HG02938 (cell line): ENCODE measurements at regions not wholly inside any gene's neighbourhood (a gene's known extent, or its start where the extent isn't known, plus 50 kb on each side); places are given as distances from the start of the nearest gene placed in this dataset.
"Not testable (repeated sequence)": the region's sequence is repeated elsewhere in the genome, so short reads cannot be mapped to it uniquely, and the experiment has no call there.

Experiments
- ATAC-seq: cut with Tn5 transposase; IDR thresholded peaks from one replicate; pipeline ENCODE4 v1.9.1; 2021; ENCODE audit warnings: mild to moderate bottlenecking, moderate library complexity; ENCODE audit not compliant: unreplicated experiment

GRCh38 chr4:170234800-170235199 is 145.0 kb upstream of the AADAT start:
- peak; percentile 53 for ATAC-seq

- ATAC-seq = no peak
These were observed 141.6 kb upstream of the AADAT start for GRCh38 chr4:170231377-170231776.

- no peak for ATAC-seq
These were observed 140.5 kb upstream of the AADAT start for GRCh38 chr4:170230242-170230641.

GRCh38 chr4:170229006-170229405 is 139.2 kb upstream of the AADAT start:
- no peak for ATAC-seq

- no peak for ATAC-seq
These were observed 138.2 kb upstream of the AADAT start for GRCh38 chr4:170227928-170228327.

- no peak for ATAC-seq
These were observed 136.5 kb upstream of the AADAT start for GRCh38 chr4:170226288-170226687.

- ATAC-seq = no peak
These were observed 125.0 kb upstream of the AADAT start for GRCh38 chr4:170214731-170215130.

GRCh38 chr4:170214101-170214500 is 124.3 kb upstream of the AADAT start:
- no peak for ATAC-seq

- ATAC-seq = peak; percentile 73
These were observed 113.0 kb upstream of the AADAT start for GRCh38 chr4:170202721-170203120.

GRCh38 chr4:170198747-170199146 is 109.0 kb upstream of the AADAT start:
- ATAC-seq = no peak

GRCh38 chr4:170194794-170195193 is 105.0 kb upstream of the AADAT start:
- ATAC-seq = not testable (repeated sequence)

GRCh38 chr4:170193496-170193895 is 103.7 kb upstream of the AADAT start:
- no peak for ATAC-seq

- ATAC-seq = no peak
These were observed 100.5 kb upstream of the AADAT start for GRCh38 chr4:170190265-170190664.

GRCh38 chr4:170170861-170171260 is 81.1 kb upstream of the AADAT start:
- no peak for ATAC-seq

- ATAC-seq = no peak
These were observed 79.9 kb upstream of the AADAT start for GRCh38 chr4:170169699-170170098.

GRCh38 chr4:170167678-170168077 is 77.9 kb upstream of the AADAT start:
- ATAC-seq = no peak

GRCh38 chr4:170166193-170166592 is 76.4 kb upstream of the AADAT start:
- ATAC-seq = not testable (repeated sequence)

- no peak for ATAC-seq
These were observed 72.7 kb upstream of the AADAT start for GRCh38 chr4:170162416-170162815.

GRCh38 chr4:170157670-170158069 is 67.9 kb upstream of the AADAT start:
- ATAC-seq = no peak

GRCh38 chr4:170145120-170145519 is 55.4 kb upstream of the AADAT start:
- ATAC-seq = no peak

GRCh38 chr4:170139764-170140163 is 50.0 kb upstream of the AADAT start:
- ATAC-seq = no peak
